ENCODE measurements at regions not wholly inside any gene's neighbourhood (a gene's known extent, or its start where the extent isn't known, plus 50 kb on each side); places are given as distances from the start of the nearest gene placed in this dataset.
A peak's percentile ranks its signal among the peaks of the same experiment; 100 is the strongest.

DNA sequence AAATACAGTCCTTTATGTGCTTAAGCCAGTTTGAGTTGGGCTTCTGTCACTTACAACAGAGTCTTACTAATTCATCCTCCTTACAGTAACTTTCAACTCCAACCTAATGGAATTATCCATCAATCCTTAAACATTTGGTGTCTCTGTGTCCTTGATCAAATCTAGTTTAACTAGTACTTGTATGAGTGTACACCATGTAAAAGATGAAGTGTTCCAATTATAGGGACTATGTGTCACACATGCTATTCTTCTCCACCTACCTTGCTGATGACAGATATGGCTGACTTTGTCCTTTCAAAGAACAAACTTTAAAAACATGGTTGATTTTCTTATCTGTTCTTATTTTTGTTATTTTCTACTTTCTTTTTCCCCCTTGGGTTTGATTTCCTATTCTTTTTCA, 60.4 kb upstream of the NBPF3 start:
- Mint-ChIP-seq H3K9me3 (ENCODE audit: low read depth, unreplicated experiment) (peaks cover 5% of the 10 kb centered on the region), H3K4me3 (ENCODE audit: low read depth, unreplicated experiment) (peak overlapping the region; percentile 2), H3K27ac (ENCODE audit: unreplicated experiment) (peak overlapping the region; percentile 89), H3K27me3 (ENCODE audit: unreplicated experiment) (no peaks in the 10 kb centered on the region), H3K4me1 (ENCODE audit: low read depth, unreplicated experiment) (peaks cover 34% of the 10 kb centered on the region), H3K36me3 (ENCODE audit: insufficient read depth, unreplicated experiment) (no peaks in the 10 kb centered on the region)
- intact Hi-C loops (cut with micrococcal nuclease; ENCODE audit: unreplicated experiment) = no loop called here
- CTCF ChIA-PET = interaction anchor here (0.6 to 1.5 kb wide), 4 partner anchors 9 to 200 kb away, joined by 3 to 6 read pairs (median 4); no protein-coding TSS in a partner anchor
- no peak for DNase-seq
- no TSS peak for BruUV-seq (replicated peaks)
- TF ChIP-seq CTCF (IDR thresholded peaks at IDR 0.05; ENCODE audit: unreplicated experiment) = no peak

- H3K4me1 Mint-ChIP-seq (ENCODE audit: low read depth, unreplicated experiment) = peaks cover 34% of the 10 kb centered on the region
- H3K27me3 Mint-ChIP-seq (ENCODE audit: unreplicated experiment) = no peaks in the 10 kb centered on the region
- intact Hi-C loops (cut with micrococcal nuclease; ENCODE audit: unreplicated experiment) = no loop called here
- BruUV-seq (replicated peaks) = no TSS peak
- peak; percentile 72 for DNase-seq
- H3K4me3 Mint-ChIP-seq (ENCODE audit: low read depth, unreplicated experiment) = peak overlapping the region; percentile 2
- CTCF ChIA-PET = interaction anchor here (0.6 to 1.5 kb wide), 6 partner anchors 9 to 656 kb away, joined by 3 to 6 read pairs (median 4); no protein-coding TSS in a partner anchor
- H3K27ac Mint-ChIP-seq (ENCODE audit: unreplicated experiment) = peak overlapping the region; percentile 89
- no peak for TF ChIP-seq CTCF (IDR thresholded peaks at IDR 0.05; ENCODE audit: unreplicated experiment)
- H3K9me3 Mint-ChIP-seq (ENCODE audit: low read depth, unreplicated experiment) = peaks cover 5% of the 10 kb centered on the region
- no peaks in the 10 kb centered on the region for H3K36me3 Mint-ChIP-seq (ENCODE audit: insufficient read depth, unreplicated experiment)
Measured at GRCh38 chr1:21378705-21379494, 61.0 kb upstream of the NBPF3 start.

- no TSS peak for BruUV-seq (replicated peaks)
- intact Hi-C loops (cut with micrococcal nuclease; ENCODE audit: unreplicated experiment) = loop anchor here (5.0 kb wide), 2 partner anchors 120 to 285 kb away; no protein-coding TSS in a partner anchor
- Mint-ChIP-seq H3K9me3 (ENCODE audit: low read depth, unreplicated experiment) (no peaks in the 10 kb centered on the region), H3K27me3 (ENCODE audit: unreplicated experiment) (no peaks in the 10 kb centered on the region), H3K27ac (ENCODE audit: unreplicated experiment) (no peak overlapping the region), H3K4me3 (ENCODE audit: low read depth, unreplicated experiment) (no peak overlapping the region), H3K36me3 (ENCODE audit: insufficient read depth, unreplicated experiment) (no peaks in the 10 kb centered on the region), H3K4me1 (ENCODE audit: low read depth, unreplicated experiment) (peaks cover 9% of the 10 kb centered on the region)
- TF ChIP-seq CTCF (IDR thresholded peaks at IDR 0.05; ENCODE audit: unreplicated experiment) = no peak
- DNase-seq = no peak
- CTCF ChIA-PET = interaction anchor here (0.8 to 5.5 kb wide), 2 partner anchors 117 to 118 kb away, joined by 8 to 49 read pairs; no protein-coding TSS in a partner anchor
Measured at GRCh38 chr1:21372383-21372782, 67.6 kb upstream of the NBPF3 start.

- CTCF ChIA-PET = interaction anchor here (0.6 to 5.5 kb wide), 17 partner anchors 9 to 315 kb away, joined by 3 to 49 read pairs (median 5); partner anchors contain the start of gene NBPF3
- peaks cover 9% of the 10 kb centered on the region for H3K4me1 Mint-ChIP-seq (ENCODE audit: low read depth, unreplicated experiment)
Measured at GRCh38 chr1:21369905-21370304, 70.0 kb upstream of the NBPF3 start.

More at GRCh38 chr1:21369905-21370304, 70.0 kb upstream of the NBPF3 start:
- intact Hi-C loops (cut with micrococcal nuclease; ENCODE audit: unreplicated experiment) = loop anchor here (1.0 to 5.0 kb wide), 4 partner anchors 122 to 287 kb away; no protein-coding TSS in a partner anchor
- no peak for DNase-seq
- no peak for TF ChIP-seq CTCF (IDR thresholded peaks at IDR 0.05; ENCODE audit: unreplicated experiment)
- Mint-ChIP-seq H3K4me3 (ENCODE audit: low read depth, unreplicated experiment) (no peak overlapping the region), H3K36me3 (ENCODE audit: insufficient read depth, unreplicated experiment) (no peaks in the 10 kb centered on the region), H3K9me3 (ENCODE audit: low read depth, unreplicated experiment) (no peaks in the 10 kb centered on the region), H3K27ac (ENCODE audit: unreplicated experiment) (no peak overlapping the region), H3K27me3 (ENCODE audit: unreplicated experiment) (no peaks in the 10 kb centered on the region)
- BruUV-seq (replicated peaks) = no TSS peak
